H4 (cell line): ENCODE measurements at regions not wholly inside any gene's neighbourhood (a gene's known extent, or its start where the extent isn't known, plus 50 kb on each side); places are given as distances from the start of the nearest gene placed in this dataset.

Source experiments
- DNase-seq: peaks from one replicate; pipeline ENCODE4 v3.0.0-alpha.2; 2015; ENCODE audit warnings: low spot score

- no peak for DNase-seq
Observed at GRCh38 chr6:114439411-114439810, 96.6 kb upstream of the HS3ST5 start.

- DNase-seq: no peak
Observed at GRCh38 chr6:114437235-114437634, 94.4 kb upstream of the HS3ST5 start.

- DNase-seq: no peak
Observed at GRCh38 chr6:114436691-114437090, 93.9 kb upstream of the HS3ST5 start.

GRCh38 chr6:114435985-114436384 lies 93.2 kb upstream of the HS3ST5 start:
- DNase-seq: no peak

- no peak for DNase-seq
Observed at GRCh38 chr6:114432400-114432799, 89.6 kb upstream of the HS3ST5 start.

GRCh38 chr6:114431641-114432040 lies 88.8 kb upstream of the HS3ST5 start:
- no peak for DNase-seq

- peak; percentile 36 for DNase-seq
Observed at GRCh38 chr6:114430534-114431124, 87.8 kb upstream of the HS3ST5 start.

GRCh38 chr6:114428341-114428740 lies 85.5 kb upstream of the HS3ST5 start:
- no peak for DNase-seq

GRCh38 chr6:114421199-114421598 lies 78.4 kb upstream of the HS3ST5 start:
- DNase-seq: no peak

GRCh38 chr6:114419175-114419574 lies 76.4 kb upstream of the HS3ST5 start:
- DNase-seq: peak; percentile 53

- DNase-seq: no peak
Observed at GRCh38 chr6:114418304-114418972, 75.6 kb upstream of the HS3ST5 start.

GRCh38 chr6:114407426-114408035 lies 64.7 kb upstream of the HS3ST5 start:
- no peak for DNase-seq

- DNase-seq: no peak
Observed at GRCh38 chr6:114404339-114404955, 61.6 kb upstream of the HS3ST5 start.

- DNase-seq: no peak
Observed at GRCh38 chr6:114403858-114404257, 61.0 kb upstream of the HS3ST5 start.

- DNase-seq: no peak
Observed at GRCh38 chr6:114398481-114398880, 55.7 kb upstream of the HS3ST5 start.
